H1 (cell line): ENCODE measurements at regions not wholly inside any gene's neighbourhood (a gene's known extent, or its start where the extent isn't known, plus 50 kb on each side); places are given as distances from the start of the nearest gene placed in this dataset.

ENCODE experiments used
- CTCF ChIA-PET: fragments of 300-600 bp; sonication (Branson Sonifier 250); formaldehyde crosslinking; loops from one replicate; lab custom pipeline; 2021; ENCODE audit not compliant: partially characterized antibody; lab: Charles Lee
- POLR2A ChIA-PET: fragments of 300-600 bp; sonication (Branson Sonifier 250); formaldehyde crosslinking; loops from one replicate; lab custom pipeline; 2021; ENCODE audit warnings: inconsistent platforms; ENCODE audit not compliant: partially characterized antibody; lab: Charles Lee
- DNase-seq, 2 experiments: peaks; one replicate each; pipeline versions ENCODE4 v3.0.0 to v3.0.0-alpha.2; 2010 to 2022; ENCODE audit warnings: low spot score in 2 of 2, low read depth in 1 of 2, mixed read lengths in 1 of 2
- FAIRE-seq: peaks from 2 replicates; lab custom pipeline; 2011; peaks lifted over from hg19 to GRCh38; lab: Jason Lieb, UNC
- H2AFZ ChIP-seq: 2 replicates; pipeline ENCODE4 v1.8.1; 2012; ENCODE audit warnings: low read length, inconsistent platforms
- H2AK5ac ChIP-seq: 2 replicates; pipeline ENCODE4 v1.6.1; 2013; ENCODE audit warnings: low read depth, low read length
- H2BK120ac ChIP-seq: replicated peaks from 2 replicates; pipeline ENCODE3; 2013; ENCODE audit warnings: low read depth, low read length, inconsistent platforms
- H2BK12ac ChIP-seq: 2 replicates; pipeline ENCODE4 v1.6.1; 2013; ENCODE audit warnings: low read depth, low read length
- H2BK15ac ChIP-seq: 2 replicates; pipeline ENCODE4 v1.6.1; 2013; ENCODE audit warnings: low read length
- H2BK20ac ChIP-seq: 2 replicates; pipeline ENCODE4 v1.6.1; 2013; ENCODE audit warnings: low read length
- H2BK5ac ChIP-seq: 2 replicates; pipeline ENCODE4 v1.6.1; 2013; ENCODE audit warnings: low read depth, low read length
- H3K14ac ChIP-seq: 2 replicates; pipeline ENCODE4 v1.6.1; 2013; ENCODE audit warnings: inconsistent platforms; ENCODE audit not compliant: insufficient read length
- H3K18ac ChIP-seq: 2 replicates; pipeline ENCODE4 v1.6.1; 2013; ENCODE audit warnings: low read length; ENCODE audit errors: extremely low read depth
- H3K23ac ChIP-seq: 2 replicates; pipeline ENCODE4 v1.6.1; 2013; ENCODE audit warnings: inconsistent platforms; ENCODE audit not compliant: insufficient read length
- H3K23me2 ChIP-seq: 2 replicates; pipeline ENCODE4 v1.6.1; 2013; ENCODE audit warnings: low read depth, low read length
- H3K27ac ChIP-seq: 2 replicates; pipeline ENCODE4 v1.6.1; 2011; ENCODE audit warnings: low read depth, low read length, inconsistent platforms
- H3K27me3 ChIP-seq, 4 experiments: replicated peaks in 1 of 4; 1 replicate in 1 of 4; 2 replicates in 3 of 4; pipeline versions ENCODE4 v1.6.1 to v1.8.1; 2011 to 2013; ENCODE audit warnings: low read length in 3 of 4, mild to moderate bottlenecking in 3 of 4, inconsistent platforms in 2 of 4, mixed read lengths in 2 of 4, moderate library complexity in 1 of 4; ENCODE audit not compliant: control insufficient read depth in 3 of 4, insufficient read depth in 3 of 4; ENCODE audit errors: extremely low read depth in 1 of 4
- H3K36me3 ChIP-seq, 4 experiments: 2 replicates each; pipeline versions ENCODE4 v1.6.1 to v1.8.1; 2011 to 2013; ENCODE audit warnings: mild to moderate bottlenecking in 4 of 4, low read length in 3 of 4, moderate library complexity in 2 of 4, control low read depth in 1 of 4, inconsistent platforms in 1 of 4; ENCODE audit not compliant: insufficient read depth in 4 of 4, control insufficient read depth in 2 of 4
- H3K4ac ChIP-seq: replicated peaks from 2 replicates; pipeline ENCODE3; 2013; ENCODE audit warnings: low read length, low read depth, mixed read lengths, inconsistent platforms; ENCODE audit not compliant: insufficient read length
- H3K4me1 ChIP-seq, 4 experiments: replicated peaks in 1 of 4; 1 replicate in 1 of 4; 2 replicates in 3 of 4; pipeline versions ENCODE4 v1.6.1 to v1.8.1; 2011 to 2013; ENCODE audit warnings: low read length in 3 of 4, inconsistent platforms in 2 of 4, mixed read lengths in 1 of 4; ENCODE audit not compliant: insufficient read depth in 4 of 4, control insufficient read depth in 3 of 4
- H3K4me2 ChIP-seq, 2 experiments: 2 replicates each; pipeline versions ENCODE4 v1.6.1 to v1.8.1; 2011 to 2013; ENCODE audit warnings: low read depth in 2 of 2, low read length in 2 of 2, control low read depth in 1 of 2, inconsistent platforms in 1 of 2, mild to moderate bottlenecking in 1 of 2; ENCODE audit not compliant: insufficient read depth in 1 of 2
- H3K4me3 ChIP-seq, 4 experiments: fragments of 200-600, 300-600 bp in 1 of 4; sonication (generic), shearing (Covaris generic), sonication (Bioruptor Twin) in 1 of 4; 2 replicates each; pipeline versions ENCODE4 v1.5.1 to v1.8.1; 2011 to 2016; ENCODE audit warnings: low read length in 4 of 4, low read depth in 3 of 4, control low read depth in 2 of 4, inconsistent platforms in 2 of 4, mild to moderate bottlenecking in 2 of 4, mixed read lengths in 1 of 4, moderate library complexity in 1 of 4; ENCODE audit not compliant: insufficient read depth in 2 of 4; ENCODE audit errors: extremely low read depth in 1 of 4
- H3K56ac ChIP-seq: replicated peaks from 2 replicates; pipeline ENCODE3; 2013; ENCODE audit warnings: low read depth, mild to moderate bottlenecking, mixed read lengths, low read length, inconsistent platforms; ENCODE audit not compliant: insufficient read length
- H3K79me1 ChIP-seq: 2 replicates; pipeline ENCODE4 v1.6.1; 2013; ENCODE audit warnings: low read depth, low read length, control low read depth
- H3K79me2 ChIP-seq, 2 experiments: 2 replicates each; pipeline versions ENCODE4 v1.6.1 to v1.8.1; 2012 to 2013; ENCODE audit warnings: low read length in 2 of 2, mild to moderate bottlenecking in 2 of 2, inconsistent platforms in 1 of 2; ENCODE audit not compliant: insufficient read depth in 2 of 2, control insufficient read depth in 1 of 2
- H3K9ac ChIP-seq, 4 experiments: replicated peaks in 1 of 4; 1 replicate in 1 of 4; 2 replicates in 3 of 4; pipeline versions ENCODE4 v1.6.1 to v1.8.1; 2011 to 2013; ENCODE audit warnings: low read depth in 3 of 4, low read length in 3 of 4, control low read depth in 2 of 4, mild to moderate bottlenecking in 2 of 4, moderate library complexity in 2 of 4, inconsistent platforms in 1 of 4; ENCODE audit errors: extremely low read depth in 1 of 4
- H3K9me3 ChIP-seq, 2 experiments: 2 replicates each; pipeline versions ENCODE4 v1.6.1 to v1.8.1; 2012 to 2013; ENCODE audit warnings: mild to moderate bottlenecking in 2 of 2, moderate library complexity in 2 of 2, control low read depth in 1 of 2, inconsistent platforms in 1 of 2, low read depth in 1 of 2, low read length in 1 of 2, mixed read lengths in 1 of 2; ENCODE audit not compliant: insufficient read depth in 2 of 2
- H4K20me1 ChIP-seq, 2 experiments: replicated peaks in 1 of 2; 2 replicates each; pipeline versions ENCODE3 to v1.8.1; 2011 to 2013; ENCODE audit warnings: inconsistent platforms in 2 of 2, low read length in 2 of 2, mild to moderate bottlenecking in 1 of 2; ENCODE audit not compliant: insufficient read depth in 2 of 2, control insufficient read depth in 1 of 2
- H4K5ac ChIP-seq: 2 replicates; pipeline ENCODE4 v1.6.1; 2013; ENCODE audit warnings: low read length, low read depth, mixed read lengths, inconsistent platforms; ENCODE audit not compliant: insufficient read length
- H4K8ac ChIP-seq: 2 replicates; pipeline ENCODE4 v1.8.0; 2013; ENCODE audit warnings: mild to moderate bottlenecking, moderate library complexity, low read length, inconsistent platforms; ENCODE audit not compliant: insufficient read depth; ENCODE audit errors: extremely low read depth
- H4K91ac ChIP-seq: replicated peaks from 2 replicates; pipeline ENCODE3; 2013; ENCODE audit warnings: low read length, mixed read lengths, inconsistent platforms; ENCODE audit not compliant: insufficient read length
- BRCA1 ChIP-seq: IDR thresholded peaks from 2 replicates; pipeline ENCODE4 v1.6.1; 2012; ENCODE audit warnings: low read depth, low read length, improper control_type of control experiment
- HDAC2 ChIP-seq, 2 experiments: fragments of 300-600 bp in 1 of 2; sonication (generic) in 1 of 2; IDR thresholded peaks; 2 replicates each; pipeline ENCODE4 v1.6.1; 2011 to 2012; ENCODE audit warnings: low read depth in 2 of 2, low read length in 2 of 2, mild to moderate bottlenecking in 2 of 2, moderate library complexity in 2 of 2, borderline replicate concordance in 1 of 2, inconsistent platforms in 1 of 2
- JUND ChIP-seq: IDR thresholded peaks from 2 replicates; pipeline ENCODE4 v1.6.1; 2011; ENCODE audit warnings: mild to moderate bottlenecking, improper control_type of control experiment, low read length
- WGBS, 2 experiments: shearing (Covaris generic) in 1 of 2; methylation state at CpG; one replicate each; pipeline versions ENCODE4 v1.1.6 to v1.1.7; 2013 to 2015; ENCODE audit warnings: low lambda C conversion rate in 2 of 2, mixed read lengths in 2 of 2, inconsistent platforms in 1 of 2, low coverage in 1 of 2, missing lambda C conversion rate in 1 of 2; ENCODE audit not compliant: insufficient replicate concordance in 2 of 2, insufficient coverage in 1 of 2, insufficient read length in 1 of 2; ENCODE audit errors: extremely low coverage in 1 of 2, missing lambda C conversion rate in 1 of 2; 5-methylcytosine and 5-hydroxymethylcytosine counted together

GRCh38 chrX:150085881-150086280, 147.6 kb upstream of the EOLA2 start:
- Histone ChIP-seq H2AFZ (no peak overlapping the region), H2AK5ac (no peak overlapping the region), H4K91ac (no peak overlapping the region), H3K23ac (no peak overlapping the region), H3K79me1 (no peaks in the 10 kb centered on the region), H3K9ac (no peak overlapping the region), H4K20me1 (no peaks in the 10 kb centered on the region), H3K23me2 (no peaks in the 10 kb centered on the region), H3K79me2 (no peaks in the 10 kb centered on the region), H3K14ac (no peak overlapping the region), H3K56ac (no peak overlapping the region), H2BK15ac (no peak overlapping the region), H3K27ac (no peak overlapping the region), H3K4me1 (no peaks in the 10 kb centered on the region), H4K8ac (no peak overlapping the region), H2BK120ac (no peak overlapping the region), H2BK5ac (no peak overlapping the region), H3K9me3 (no peaks in the 10 kb centered on the region), H3K27me3 (no peaks in the 10 kb centered on the region), H2BK20ac (no peak overlapping the region), H3K4ac (no peak overlapping the region), H3K4me2 (no peak overlapping the region), H3K4me3 (no peak overlapping the region), H3K36me3 (no peaks in the 10 kb centered on the region), H2BK12ac (no peak overlapping the region), H3K18ac (no peak overlapping the region), H4K5ac (no peak overlapping the region)
- POLR2A ChIA-PET = no interaction called here
- TF ChIP-seq HDAC2 (IDR thresholded peaks at IDR 0.05; ENCODE audit: borderline replicate concordance in 1 of 2, low read depth in 2 of 2, low read length in 2 of 2) (no peak), BRCA1 (no peak), JUND (no peak)
- no peak for FAIRE-seq
- CTCF ChIA-PET = no interaction called here
- WGBS, 2 experiments = 71% methylated on average over 1 of the region's 1 CpG; no CpG with 5 or more reads in 1 of the 2 experiments
- DNase-seq = no peak
